ENCODE measurements at regions not wholly inside any gene's neighbourhood (a gene's known extent, or its start where the extent isn't known, plus 50 kb on each side); places are given as distances from the start of the nearest gene placed in this dataset.

DNA sequence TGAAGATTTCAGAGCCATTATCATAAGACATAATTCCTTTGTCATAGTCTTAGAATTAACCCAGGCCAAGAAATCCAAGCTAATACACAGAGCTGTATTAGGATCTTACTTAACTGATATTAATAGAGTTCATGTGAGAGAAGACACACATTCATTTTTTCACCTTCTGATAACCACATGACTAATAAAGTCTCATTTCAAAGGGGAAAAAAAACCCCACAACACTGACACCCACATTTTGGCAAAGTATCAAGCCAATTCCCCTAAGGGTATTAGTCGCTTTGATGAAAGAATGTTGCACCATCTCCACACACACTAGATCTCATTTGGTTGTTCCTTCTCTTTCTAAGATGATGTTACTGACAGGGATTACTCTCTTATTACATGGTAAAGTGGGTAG is 344.4 kb upstream of the ESRRG start:
- Histone ChIP-seq H3K4me3 (ENCODE audit: low read length in 2 of 2) (no peak overlapping the region), H3K9ac (ENCODE audit: low read length in 2 of 2) (no peak overlapping the region), H3K36me3 (ENCODE audit: control insufficient read depth in 2 of 2, insufficient read depth in 2 of 2, low read length in 2 of 2) (no peaks in the 10 kb centered on the region), H3K9me3 (ENCODE audit: control insufficient read depth in 2 of 2, low read length in 2 of 2) (no peaks in the 10 kb centered on the region), H3K4me1 (ENCODE audit: control insufficient read depth, insufficient read depth, low read length) (no peaks in the 10 kb centered on the region), H3K27me3 (ENCODE audit: control insufficient read depth in 1 of 2, insufficient read depth in 2 of 2, low read length in 2 of 2) (no peaks in the 10 kb centered on the region), H3K27ac (ENCODE audit: low read length) (no peak overlapping the region)

GRCh38 chr1:217066794-217067193 is 343.6 kb upstream of the ESRRG start:
- no peaks in the 10 kb centered on the region for H3K9me3 ChIP-seq (ENCODE audit: control insufficient read depth in 2 of 2, low read length in 2 of 2)
- no peaks in the 10 kb centered on the region for H3K27me3 ChIP-seq (ENCODE audit: control insufficient read depth in 1 of 2, insufficient read depth in 2 of 2, low read length in 2 of 2)
- no peak overlapping the region for H3K4me3 ChIP-seq (ENCODE audit: low read length in 2 of 2)
- H3K36me3 ChIP-seq (ENCODE audit: control insufficient read depth in 2 of 2, insufficient read depth in 2 of 2, low read length in 2 of 2): no peaks in the 10 kb centered on the region
- H3K27ac ChIP-seq (ENCODE audit: low read length): no peak overlapping the region
- H3K9ac ChIP-seq (ENCODE audit: low read length in 2 of 2): no peak overlapping the region
- no peaks in the 10 kb centered on the region for H3K4me1 ChIP-seq (ENCODE audit: control insufficient read depth, insufficient read depth, low read length)

DNA sequence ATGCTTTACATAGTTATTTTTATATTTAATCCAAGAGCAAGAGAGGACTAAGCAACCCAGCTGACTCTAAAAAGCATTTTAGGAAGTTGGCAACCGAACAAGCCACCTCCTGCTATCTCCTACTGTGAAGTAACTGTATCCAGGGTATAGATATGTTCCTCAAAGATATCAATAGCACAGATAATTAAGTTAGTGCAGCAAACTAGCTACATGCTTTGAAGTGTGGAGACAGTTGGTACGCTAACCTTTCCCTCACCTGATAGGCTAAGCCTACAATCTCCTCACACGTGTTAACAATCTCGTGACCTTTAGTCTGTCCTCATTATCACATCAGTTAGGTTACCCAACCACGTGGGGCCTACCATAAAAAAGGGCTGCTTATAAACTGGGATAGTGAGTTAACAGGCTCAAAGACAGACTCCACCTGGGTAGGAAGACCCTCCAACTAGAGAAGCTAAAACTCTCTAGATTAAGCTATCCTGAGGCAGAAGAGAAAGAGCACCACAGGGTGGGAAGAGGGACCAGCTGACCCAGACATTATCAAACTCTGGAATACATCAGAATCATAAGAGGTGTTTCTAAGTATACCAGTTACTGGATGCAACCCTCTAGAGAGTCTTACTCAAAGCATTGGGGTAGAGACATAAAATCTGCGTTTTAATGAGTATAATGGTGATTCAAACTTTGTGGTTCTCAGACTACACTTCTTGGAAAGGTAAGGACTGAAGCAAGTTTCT is 340.1 kb upstream of the ESRRG start:
- Histone ChIP-seq H3K4me1 (ENCODE audit: control insufficient read depth, insufficient read depth, low read length) (no peaks in the 10 kb centered on the region), H3K9me3 (ENCODE audit: control insufficient read depth in 2 of 2, low read length in 2 of 2) (no peaks in the 10 kb centered on the region), H3K9ac (ENCODE audit: low read length in 2 of 2) (no peak overlapping the region), H3K4me3 (ENCODE audit: low read length in 2 of 2) (no peak overlapping the region), H3K27me3 (ENCODE audit: control insufficient read depth in 1 of 2, insufficient read depth in 2 of 2, low read length in 2 of 2) (no peaks in the 10 kb centered on the region), H3K36me3 (ENCODE audit: control insufficient read depth in 2 of 2, insufficient read depth in 2 of 2, low read length in 2 of 2) (no peaks in the 10 kb centered on the region), H3K27ac (ENCODE audit: low read length) (no peak overlapping the region)

DNA sequence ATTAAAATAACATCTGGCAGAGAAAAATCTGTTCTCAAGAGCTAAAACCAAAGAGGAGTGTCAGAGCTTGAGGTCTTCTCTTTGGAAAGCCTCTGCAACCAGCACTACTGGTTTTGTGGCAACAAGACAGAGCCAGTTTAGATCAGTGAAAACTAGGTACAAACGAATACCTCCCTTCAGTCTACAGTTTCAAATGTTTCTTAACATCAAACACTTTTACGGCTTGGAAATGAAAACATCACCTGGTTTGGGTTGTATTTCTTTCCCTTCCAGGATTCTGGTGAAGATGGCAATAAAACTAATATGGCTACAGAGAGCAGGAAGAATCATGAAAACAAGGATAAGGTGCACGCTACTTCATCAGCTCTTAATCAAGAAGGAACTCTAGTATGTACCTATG is 339.4 kb upstream of the ESRRG start:
- Histone ChIP-seq H3K27ac (ENCODE audit: low read length) (no peak overlapping the region), H3K9ac (ENCODE audit: low read length in 2 of 2) (no peak overlapping the region), H3K36me3 (ENCODE audit: control insufficient read depth in 2 of 2, insufficient read depth in 2 of 2, low read length in 2 of 2) (no peaks in the 10 kb centered on the region), H3K9me3 (ENCODE audit: control insufficient read depth in 2 of 2, low read length in 2 of 2) (no peaks in the 10 kb centered on the region), H3K27me3 (ENCODE audit: control insufficient read depth in 1 of 2, insufficient read depth in 2 of 2, low read length in 2 of 2) (no peaks in the 10 kb centered on the region), H3K4me1 (ENCODE audit: control insufficient read depth, insufficient read depth, low read length) (no peaks in the 10 kb centered on the region), H3K4me3 (ENCODE audit: low read length in 2 of 2) (no peak overlapping the region)

GRCh38 chr1:217059401-217059800 is 336.2 kb upstream of the ESRRG start:
- Histone ChIP-seq H3K9me3 (ENCODE audit: control insufficient read depth in 2 of 2, low read length in 2 of 2) (no peaks in the 10 kb centered on the region), H3K4me3 (ENCODE audit: low read length in 2 of 2) (no peak overlapping the region), H3K36me3 (ENCODE audit: control insufficient read depth in 2 of 2, insufficient read depth in 2 of 2, low read length in 2 of 2) (no peaks in the 10 kb centered on the region), H3K4me1 (ENCODE audit: control insufficient read depth, insufficient read depth, low read length) (peaks cover 2% of the 10 kb centered on the region), H3K27me3 (ENCODE audit: control insufficient read depth in 1 of 2, insufficient read depth in 2 of 2, low read length in 2 of 2) (no peaks in the 10 kb centered on the region), H3K27ac (ENCODE audit: low read length) (no peak overlapping the region), H3K9ac (ENCODE audit: low read length in 2 of 2) (no peak overlapping the region)

DNA sequence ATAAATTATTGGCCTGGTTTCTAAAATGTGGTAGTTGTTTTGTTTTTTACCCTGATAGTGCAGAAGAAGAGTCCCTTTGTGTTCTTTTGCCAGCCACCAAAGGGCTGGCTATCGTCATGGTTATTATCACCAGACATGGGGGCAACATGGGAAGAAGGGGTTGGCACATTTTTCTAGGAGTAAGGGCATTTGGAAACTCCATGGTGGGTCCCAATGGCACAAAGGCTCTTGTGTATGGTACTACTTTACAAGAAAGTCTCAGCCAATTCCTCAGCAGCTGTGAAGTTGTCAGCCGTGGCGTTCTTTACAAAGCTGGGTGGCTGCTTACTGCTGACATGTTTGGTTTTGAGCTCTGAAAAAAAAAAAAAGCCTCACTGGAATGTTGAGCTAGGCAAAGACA is 330.4 kb upstream of the ESRRG start:
- Histone ChIP-seq H3K4me3 (ENCODE audit: low read length in 2 of 2) (no peak overlapping the region), H3K27ac (ENCODE audit: low read length) (no peak overlapping the region), H3K27me3 (ENCODE audit: control insufficient read depth in 1 of 2, insufficient read depth in 2 of 2, low read length in 2 of 2) (no peaks in the 10 kb centered on the region), H3K9ac (ENCODE audit: low read length in 2 of 2) (no peak overlapping the region), H3K4me1 (ENCODE audit: control insufficient read depth, insufficient read depth, low read length) (peaks cover 2% of the 10 kb centered on the region), H3K9me3 (ENCODE audit: control insufficient read depth in 2 of 2, low read length in 2 of 2) (no peaks in the 10 kb centered on the region), H3K36me3 (ENCODE audit: control insufficient read depth in 2 of 2, insufficient read depth in 2 of 2, low read length in 2 of 2) (no peaks in the 10 kb centered on the region)

DNA sequence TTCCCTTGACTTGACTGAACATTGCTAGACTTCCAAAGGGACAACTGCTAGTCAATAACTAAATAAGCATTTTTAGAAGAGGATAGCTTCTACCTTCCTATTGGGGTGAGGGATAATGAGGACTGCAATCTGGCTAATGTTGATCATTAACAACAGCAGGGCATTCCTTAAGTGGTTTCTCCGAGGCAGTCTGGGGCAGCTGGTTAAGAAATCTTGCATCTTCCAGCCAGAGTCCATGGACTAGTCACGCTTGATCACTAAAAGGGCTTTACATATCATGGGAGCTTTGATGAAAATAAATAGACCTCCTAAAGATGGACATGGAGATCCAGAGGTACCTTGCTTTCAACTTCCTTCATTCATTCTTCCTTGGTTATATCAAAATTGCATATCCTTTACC is 329.4 kb upstream of the ESRRG start:
- peaks cover 2% of the 10 kb centered on the region for H3K4me1 ChIP-seq (ENCODE audit: control insufficient read depth, insufficient read depth, low read length)
- H3K9me3 ChIP-seq (ENCODE audit: control insufficient read depth in 2 of 2, low read length in 2 of 2): no peaks in the 10 kb centered on the region
- H3K4me3 ChIP-seq (ENCODE audit: low read length in 2 of 2): no peak overlapping the region
- no peaks in the 10 kb centered on the region for H3K27me3 ChIP-seq (ENCODE audit: control insufficient read depth in 1 of 2, insufficient read depth in 2 of 2, low read length in 2 of 2)
- H3K9ac ChIP-seq (ENCODE audit: low read length in 2 of 2): no peak overlapping the region
- H3K27ac ChIP-seq (ENCODE audit: low read length): no peak overlapping the region
- no peaks in the 10 kb centered on the region for H3K36me3 ChIP-seq (ENCODE audit: control insufficient read depth in 2 of 2, insufficient read depth in 2 of 2, low read length in 2 of 2)

- no peak overlapping the region for H3K4me3 ChIP-seq (ENCODE audit: low read length in 2 of 2)
- no peaks in the 10 kb centered on the region for H3K36me3 ChIP-seq (ENCODE audit: control insufficient read depth in 2 of 2, insufficient read depth in 2 of 2, low read length in 2 of 2)
- peaks cover 2% of the 10 kb centered on the region for H3K4me1 ChIP-seq (ENCODE audit: control insufficient read depth, insufficient read depth, low read length)
- H3K9me3 ChIP-seq (ENCODE audit: control insufficient read depth in 2 of 2, low read length in 2 of 2): no peaks in the 10 kb centered on the region
- H3K27ac ChIP-seq (ENCODE audit: low read length): no peak overlapping the region
- no peak overlapping the region for H3K9ac ChIP-seq (ENCODE audit: low read length in 2 of 2)
- no peaks in the 10 kb centered on the region for H3K27me3 ChIP-seq (ENCODE audit: control insufficient read depth in 1 of 2, insufficient read depth in 2 of 2, low read length in 2 of 2)
These were observed 329.0 kb upstream of the ESRRG start for GRCh38 chr1:217052196-217052595.

GRCh38 chr1:217049721-217050120 is 326.5 kb upstream of the ESRRG start:
- H3K36me3 ChIP-seq (ENCODE audit: control insufficient read depth in 2 of 2, insufficient read depth in 2 of 2, low read length in 2 of 2): no peaks in the 10 kb centered on the region
- H3K9ac ChIP-seq (ENCODE audit: low read length in 2 of 2): no peak overlapping the region
- no peaks in the 10 kb centered on the region for H3K4me1 ChIP-seq (ENCODE audit: control insufficient read depth, insufficient read depth, low read length)
- H3K4me3 ChIP-seq (ENCODE audit: low read length in 2 of 2): no peak overlapping the region
- no peaks in the 10 kb centered on the region for H3K27me3 ChIP-seq (ENCODE audit: control insufficient read depth in 1 of 2, insufficient read depth in 2 of 2, low read length in 2 of 2)
- no peak overlapping the region for H3K27ac ChIP-seq (ENCODE audit: low read length)
- H3K9me3 ChIP-seq (ENCODE audit: control insufficient read depth in 2 of 2, low read length in 2 of 2): no peaks in the 10 kb centered on the region

DNA sequence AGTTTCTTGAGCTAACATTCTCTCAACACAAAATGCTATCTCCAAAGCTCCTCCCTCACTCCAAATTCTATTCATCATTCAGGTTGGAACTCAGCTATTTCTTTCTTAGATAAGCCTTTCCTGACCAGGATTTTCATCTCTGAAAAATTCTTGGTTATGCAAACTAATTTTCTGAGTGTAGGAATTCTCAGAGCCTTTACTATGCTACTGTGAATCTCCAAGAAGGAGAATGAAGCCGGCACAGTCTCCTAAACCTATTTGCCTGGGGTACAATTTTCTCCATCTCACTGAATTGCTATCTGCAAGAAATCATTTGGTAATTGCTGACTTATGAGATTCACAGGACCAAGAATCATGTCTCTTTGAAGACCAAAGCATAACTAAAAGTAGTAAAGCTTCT is 325.9 kb upstream of the ESRRG start:
- Histone ChIP-seq H3K9ac (ENCODE audit: low read length in 2 of 2) (no peak overlapping the region), H3K4me1 (ENCODE audit: control insufficient read depth, insufficient read depth, low read length) (no peaks in the 10 kb centered on the region), H3K4me3 (ENCODE audit: low read length in 2 of 2) (no peak overlapping the region), H3K9me3 (ENCODE audit: control insufficient read depth in 2 of 2, low read length in 2 of 2) (no peaks in the 10 kb centered on the region), H3K27me3 (ENCODE audit: control insufficient read depth in 1 of 2, insufficient read depth in 2 of 2, low read length in 2 of 2) (no peaks in the 10 kb centered on the region), H3K27ac (ENCODE audit: low read length) (no peak overlapping the region), H3K36me3 (ENCODE audit: control insufficient read depth in 2 of 2, insufficient read depth in 2 of 2, low read length in 2 of 2) (no peaks in the 10 kb centered on the region)

GRCh38 chr1:217048104-217048707 is 325.0 kb upstream of the ESRRG start:
- no peaks in the 10 kb centered on the region for H3K4me1 ChIP-seq (ENCODE audit: control insufficient read depth, insufficient read depth, low read length)
- no peak overlapping the region for H3K4me3 ChIP-seq (ENCODE audit: low read length in 2 of 2)
- H3K36me3 ChIP-seq (ENCODE audit: control insufficient read depth in 2 of 2, insufficient read depth in 2 of 2, low read length in 2 of 2): no peaks in the 10 kb centered on the region
- H3K27ac ChIP-seq (ENCODE audit: low read length): no peak overlapping the region
- H3K9me3 ChIP-seq (ENCODE audit: control insufficient read depth in 2 of 2, low read length in 2 of 2): no peaks in the 10 kb centered on the region
- no peaks in the 10 kb centered on the region for H3K27me3 ChIP-seq (ENCODE audit: control insufficient read depth in 1 of 2, insufficient read depth in 2 of 2, low read length in 2 of 2)
- no peak overlapping the region for H3K9ac ChIP-seq (ENCODE audit: low read length in 2 of 2)
